Vagina (tissue), 2 donors: ENCODE measurements at regions not wholly inside any gene's neighbourhood (a gene's known extent, or its start where the extent isn't known, plus 50 kb on each side); places are given as distances from the start of the nearest gene placed in this dataset.

Source experiments
- CTCF ChIP-seq, 3 experiments: fragments of 450-650 bp in 2 of 3; fragments of 200-600 bp in 1 of 3; sonication (generic) in 1 of 3; IDR thresholded peaks; one replicate each; pipeline ENCODE4 v1.5.1; 2017 to 2019; ENCODE audit warnings: antibody characterized with exemption in 3 of 3, mild to moderate bottlenecking in 2 of 3, moderate library complexity in 2 of 3
- POLR2A ChIP-seq, 2 donors: fragments of 450-650 bp; IDR thresholded peaks; one replicate each; pipeline ENCODE4 v1.6.1; 2017; ENCODE audit warnings: antibody characterized with exemption in 2 of 2, mild to moderate bottlenecking in 2 of 2, moderate library complexity in 2 of 2

DNA sequence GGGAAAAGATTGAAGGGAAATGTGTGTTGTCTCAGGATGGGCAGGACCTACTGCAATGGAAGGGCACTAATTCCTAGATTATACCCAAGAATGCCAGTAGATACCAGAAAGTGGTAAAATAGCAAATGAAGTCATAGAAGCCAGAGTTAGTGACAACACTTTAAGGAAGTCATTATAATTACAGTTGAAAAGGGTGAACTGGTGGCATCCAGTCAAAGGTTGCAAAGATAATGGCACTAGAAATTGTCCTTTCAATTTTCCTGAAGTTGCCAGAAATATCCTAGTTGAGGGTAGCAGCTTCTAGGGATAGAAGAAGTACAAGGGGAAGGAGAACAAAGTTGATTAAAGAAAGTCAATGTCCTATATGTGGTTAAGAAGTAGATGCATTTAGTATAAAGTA lies 68.8 kb upstream of the GLS start:
- TF ChIP-seq CTCF (IDR thresholded peaks at IDR 0.05) (no peak), POLR2A (IDR thresholded peaks at IDR 0.05) (no peak)
